ENCODE measurements at regions not wholly inside any gene's neighbourhood (a gene's known extent, or its start where the extent isn't known, plus 50 kb on each side); places are given as distances from the start of the nearest gene placed in this dataset.

DNA sequence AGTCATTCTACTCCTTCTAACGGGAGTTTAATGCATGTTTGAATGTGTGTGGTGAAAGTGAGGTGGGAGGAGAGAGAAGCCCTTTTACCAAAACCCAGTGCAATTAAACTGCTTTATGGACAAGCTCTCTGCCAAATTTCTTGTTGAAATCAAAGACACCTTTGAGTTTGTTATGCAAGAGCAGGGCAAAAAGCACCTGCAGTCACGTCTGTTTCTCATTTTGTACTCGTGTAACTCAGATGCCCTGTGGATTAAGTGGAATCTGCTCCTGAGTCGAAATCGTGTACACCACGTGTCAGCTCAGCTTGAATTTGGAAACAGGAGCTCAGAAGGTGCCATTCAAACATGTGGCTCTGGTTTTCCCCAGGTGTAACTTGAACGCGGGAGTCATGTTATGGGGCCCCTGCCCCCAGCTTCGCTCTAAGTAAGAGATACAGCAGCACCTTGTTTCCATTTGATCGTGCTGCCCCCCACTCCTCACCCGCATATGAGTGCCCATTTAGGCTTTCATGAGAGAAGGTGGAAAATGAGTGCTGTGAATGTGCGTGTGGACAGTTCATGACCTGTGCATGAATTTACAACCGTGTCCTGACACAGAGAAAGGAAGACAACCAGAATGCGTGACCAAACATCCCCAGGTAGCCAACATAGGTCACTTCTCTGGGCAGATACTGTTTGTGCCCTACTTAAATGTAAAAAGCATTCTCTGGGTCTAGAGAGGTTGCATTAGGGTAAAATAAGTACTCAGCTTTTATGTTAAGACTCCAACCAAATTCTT is 347.0 kb upstream of the SLC30A5 start (continued):
- TF ChIP-seq, protein P1, sequence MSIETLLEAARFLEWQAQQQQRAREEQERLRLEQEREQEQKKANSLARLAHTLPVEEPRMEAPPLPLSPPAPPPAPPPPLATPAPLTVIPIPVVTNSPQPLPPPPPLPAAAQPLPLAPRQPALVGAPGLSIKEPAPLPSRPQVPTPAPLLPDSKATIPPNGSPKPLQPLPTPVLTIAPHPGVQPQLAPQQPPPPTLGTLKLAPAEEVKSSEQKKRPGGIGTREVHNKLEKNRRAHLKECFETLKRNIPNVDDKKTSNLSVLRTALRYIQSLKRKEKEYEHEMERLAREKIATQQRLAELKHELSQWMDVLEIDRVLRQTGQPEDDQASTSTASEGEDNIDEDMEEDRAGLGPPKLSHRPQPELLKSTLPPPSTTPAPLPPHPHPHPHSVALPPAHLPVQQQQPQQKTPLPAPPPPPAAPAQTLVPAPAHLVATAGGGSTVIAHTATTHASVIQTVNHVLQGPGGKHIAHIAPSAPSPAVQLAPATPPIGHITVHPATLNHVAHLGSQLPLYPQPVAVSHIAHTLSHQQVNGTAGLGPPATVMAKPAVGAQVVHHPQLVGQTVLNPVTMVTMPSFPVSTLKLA (IDR thresholded peaks at IDR 0.05) = no peak
- TF ChIP-seq, protein P2, sequence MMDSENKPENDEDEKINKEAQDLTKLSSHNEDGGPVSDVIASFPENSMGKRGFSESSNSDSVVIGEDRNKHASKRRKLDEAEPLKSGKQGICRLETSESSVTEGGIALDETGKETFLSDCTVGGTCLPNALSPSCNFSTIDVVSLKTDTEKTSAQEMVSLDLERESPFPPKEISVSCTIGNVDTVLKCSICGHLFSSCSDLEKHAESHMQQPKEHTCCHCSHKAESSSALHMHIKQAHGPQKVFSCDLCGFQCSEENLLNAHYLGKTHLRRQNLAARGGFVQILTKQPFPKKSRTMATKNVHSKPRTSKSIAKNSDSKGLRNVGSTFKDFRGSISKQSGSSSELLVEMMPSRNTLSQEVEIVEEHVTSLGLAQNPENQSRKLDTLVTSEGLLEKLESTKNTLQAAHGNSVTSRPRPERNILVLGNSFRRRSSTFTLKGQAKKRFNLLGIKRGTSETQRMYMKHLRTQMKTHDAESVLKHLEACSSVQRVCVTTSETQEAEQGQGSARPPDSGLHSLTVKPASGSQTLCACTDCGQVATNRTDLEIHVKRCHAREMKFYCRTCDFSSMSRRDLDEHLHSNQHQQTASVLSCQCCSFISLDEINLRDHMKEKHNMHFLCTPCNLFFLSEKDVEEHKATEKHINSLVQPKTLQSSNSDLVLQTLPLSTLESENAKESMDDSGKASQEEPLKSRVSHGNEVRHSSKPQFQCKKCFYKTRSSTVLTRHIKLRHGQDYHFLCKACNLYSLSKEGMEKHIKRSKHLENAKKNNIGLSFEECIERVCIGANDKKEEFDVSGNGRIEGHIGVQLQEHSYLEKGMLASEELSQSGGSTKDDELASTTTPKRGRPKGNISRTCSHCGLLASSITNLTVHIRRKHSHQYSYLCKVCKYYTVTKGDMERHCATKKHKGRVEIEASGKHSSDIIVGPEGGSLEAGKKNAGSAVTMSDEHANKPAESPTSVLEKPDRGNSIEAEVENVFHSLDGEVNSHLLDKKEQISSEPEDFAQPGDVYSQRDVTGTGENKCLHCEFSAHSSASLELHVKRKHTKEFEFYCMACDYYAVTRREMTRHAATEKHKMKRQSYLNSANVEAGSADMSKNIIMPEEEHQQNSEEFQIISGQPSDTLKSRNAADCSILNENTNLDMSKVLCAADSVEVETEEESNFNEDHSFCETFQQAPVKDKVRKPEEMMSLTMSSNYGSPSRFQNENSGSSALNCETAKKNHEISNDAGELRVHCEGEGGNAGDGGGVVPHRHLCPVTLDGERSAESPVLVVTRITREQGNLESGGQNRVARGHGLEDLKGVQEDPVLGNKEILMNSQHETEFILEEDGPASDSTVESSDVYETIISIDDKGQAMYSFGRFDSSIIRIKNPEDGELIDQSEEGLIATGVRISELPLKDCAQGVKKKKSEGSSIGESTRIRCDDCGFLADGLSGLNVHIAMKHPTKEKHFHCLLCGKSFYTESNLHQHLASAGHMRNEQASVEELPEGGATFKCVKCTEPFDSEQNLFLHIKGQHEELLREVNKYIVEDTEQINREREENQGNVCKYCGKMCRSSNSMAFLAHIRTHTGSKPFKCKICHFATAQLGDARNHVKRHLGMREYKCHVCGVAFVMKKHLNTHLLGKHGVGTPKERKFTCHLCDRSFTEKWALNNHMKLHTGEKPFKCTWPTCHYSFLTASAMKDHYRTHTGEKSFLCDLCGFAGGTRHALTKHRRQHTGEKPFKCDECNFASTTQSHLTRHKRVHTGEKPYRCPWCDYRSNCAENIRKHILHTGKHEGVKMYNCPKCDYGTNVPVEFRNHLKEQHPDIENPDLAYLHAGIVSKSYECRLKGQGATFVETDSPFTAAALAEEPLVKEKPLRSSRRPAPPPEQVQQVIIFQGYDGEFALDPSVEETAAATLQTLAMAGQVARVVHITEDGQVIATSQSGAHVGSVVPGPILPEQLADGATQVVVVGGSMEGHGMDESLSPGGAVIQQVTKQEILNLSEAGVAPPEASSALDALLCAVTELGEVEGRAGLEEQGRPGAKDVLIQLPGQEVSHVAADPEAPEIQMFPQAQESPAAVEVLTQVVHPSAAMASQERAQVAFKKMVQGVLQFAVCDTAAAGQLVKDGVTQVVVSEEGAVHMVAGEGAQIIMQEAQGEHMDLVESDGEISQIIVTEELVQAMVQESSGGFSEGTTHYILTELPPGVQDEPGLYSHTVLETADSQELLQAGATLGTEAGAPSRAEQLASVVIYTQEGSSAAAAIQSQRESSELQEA (CRISPR knock-in tag; IDR thresholded peaks at IDR 0.05; ENCODE audit: not compliant biosample characterization) = no peak
- TF ChIP-seq TP53 (CRISPR knock-in tag; conservative IDR thresholded peaks at IDR 0.05) (no peak), E2F5 (CRISPR knock-in tag; conservative IDR thresholded peaks at IDR 0.05) (no peak)

Data from HepG2 (cell line).